ENCODE measurements at regions not wholly inside any gene's neighbourhood (a gene's known extent, or its start where the extent isn't known, plus 50 kb on each side); places are given as distances from the start of the nearest gene placed in this dataset.

GRCh38 chr20:23227976-23228375 lies 122.6 kb upstream of the NXT1 start:
- Histone ChIP-seq H3K27me3 (replicated peaks in 2 of 5; ENCODE audit: control insufficient read depth in 4 of 5, insufficient read depth in 5 of 5, low read length in 4 of 5) (peaks cover 0 to 4% (median 0%) of the 10 kb centered on the region in 5 experiments), H3K27ac (ENCODE audit: insufficient read depth in 1 of 2, low read depth in 1 of 2, low read length in 2 of 2, poor library complexity in 1 of 2, severe bottlenecking in 2 of 2) (no peak overlapping the region), H3K4me1 (ENCODE audit: control extremely low read depth in 1 of 4, control insufficient read depth in 4 of 4, insufficient read depth in 4 of 4, low read length in 3 of 4) (peaks cover 0 to 13% (median 8%) of the 10 kb centered on the region in 4 experiments), H3K9me3 (ENCODE audit: control extremely low read depth in 1 of 5, control insufficient read depth in 4 of 5, insufficient read depth in 2 of 5, low read depth in 1 of 5, low read length in 4 of 5) (peaks cover 2 to 16% (median 5%) of the 10 kb centered on the region in 5 experiments), H3K4me3 (ENCODE audit: control insufficient read depth in 1 of 7, extremely low read depth in 1 of 7, insufficient read depth in 4 of 7, low read depth in 2 of 7, low read length in 6 of 7) (no peak overlapping the region), H3K36me3 (ENCODE audit: control insufficient read depth in 4 of 4, insufficient read depth in 4 of 4, low read length in 3 of 4) (no peaks in the 10 kb centered on the region)
- ChIA-PET POLR2A (no interaction called here), CTCF (interaction anchor here (1.0 kb wide), 1 partner anchor 177 kb away, joined by 3 read pairs; no protein-coding TSS in a partner anchor)
- DNase-seq, result no peak
- 95% methylated on average over 6 of the region's 7 CpGs for WGBS (ENCODE audit: insufficient coverage)

- no peak overlapping the region for H3K27ac ChIP-seq (ENCODE audit: insufficient read depth in 1 of 2, low read depth in 1 of 2, low read length in 2 of 2, poor library complexity in 1 of 2, severe bottlenecking in 2 of 2)
- H3K4me3 ChIP-seq (ENCODE audit: control insufficient read depth in 1 of 7, extremely low read depth in 1 of 7, insufficient read depth in 4 of 7, low read depth in 2 of 7, low read length in 6 of 7), result no peak overlapping the region
- ChIA-PET POLR2A (no interaction called here), CTCF (interaction anchor here (1.4 kb wide), 2 partner anchors 8 to 13 kb away, joined by 4 to 8 read pairs; no protein-coding TSS in a partner anchor)
- 97% methylated on average over 4 of the region's 4 CpGs for WGBS (ENCODE audit: insufficient coverage)
- no peaks in the 10 kb centered on the region for H3K36me3 ChIP-seq (ENCODE audit: control insufficient read depth in 4 of 4, insufficient read depth in 4 of 4, low read length in 3 of 4)
- peaks cover 0 to 13% (median 8%) of the 10 kb centered on the region in 4 experiments for H3K4me1 ChIP-seq (ENCODE audit: control extremely low read depth in 1 of 4, control insufficient read depth in 4 of 4, insufficient read depth in 4 of 4, low read length in 3 of 4)
- H3K27me3 ChIP-seq (replicated peaks in 2 of 5; ENCODE audit: control insufficient read depth in 4 of 5, insufficient read depth in 5 of 5, low read length in 4 of 5), result peaks cover 0 to 4% (median 0%) of the 10 kb centered on the region in 5 experiments
- peaks cover 2 to 18% (median 5%) of the 10 kb centered on the region in 5 experiments for H3K9me3 ChIP-seq (ENCODE audit: control extremely low read depth in 1 of 5, control insufficient read depth in 4 of 5, insufficient read depth in 2 of 5, low read depth in 1 of 5, low read length in 4 of 5)
- DNase-seq, result no peak
These were observed 123.3 kb upstream of the NXT1 start for GRCh38 chr20:23227274-23227673.

GRCh38 chr20:23226612-23227265 lies 123.9 kb upstream of the NXT1 start:
- DNase-seq, result no peak
- no CpG with 5 or more reads among the region's 2 CpGs for WGBS (ENCODE audit: insufficient coverage)
- Histone ChIP-seq H3K4me1 (ENCODE audit: control extremely low read depth in 1 of 4, control insufficient read depth in 4 of 4, insufficient read depth in 4 of 4, low read length in 3 of 4) (peaks cover 0 to 13% (median 7%) of the 10 kb centered on the region in 4 experiments), H3K4me3 (ENCODE audit: control insufficient read depth in 1 of 7, extremely low read depth in 1 of 7, insufficient read depth in 4 of 7, low read depth in 2 of 7, low read length in 6 of 7) (no peak overlapping the region), H3K27ac (ENCODE audit: insufficient read depth in 1 of 2, low read depth in 1 of 2, low read length in 2 of 2, poor library complexity in 1 of 2, severe bottlenecking in 2 of 2) (no peak overlapping the region), H3K9me3 (ENCODE audit: control extremely low read depth in 1 of 5, control insufficient read depth in 4 of 5, insufficient read depth in 2 of 5, low read depth in 1 of 5, low read length in 4 of 5) (peaks cover 3 to 21% (median 5%) of the 10 kb centered on the region in 5 experiments), H3K36me3 (ENCODE audit: control insufficient read depth in 4 of 4, insufficient read depth in 4 of 4, low read length in 3 of 4) (no peaks in the 10 kb centered on the region), H3K27me3 (replicated peaks in 2 of 5; ENCODE audit: control insufficient read depth in 4 of 5, insufficient read depth in 5 of 5, low read length in 4 of 5) (peaks cover 0 to 4% (median 0%) of the 10 kb centered on the region in 5 experiments)
- POLR2A ChIA-PET, result no interaction called here
- CTCF ChIA-PET, result interaction anchor here (1.4 kb wide), 2 partner anchors 8 to 14 kb away, joined by 4 to 8 read pairs; no protein-coding TSS in a partner anchor

- Histone ChIP-seq H3K4me3 (ENCODE audit: control insufficient read depth in 1 of 7, extremely low read depth in 1 of 7, insufficient read depth in 4 of 7, low read depth in 2 of 7, low read length in 6 of 7) (no peak overlapping the region), H3K9me3 (ENCODE audit: control extremely low read depth in 1 of 5, control insufficient read depth in 4 of 5, insufficient read depth in 2 of 5, low read depth in 1 of 5, low read length in 4 of 5) (peaks cover 4 to 31% (median 5%) of the 10 kb centered on the region in 5 experiments), H3K36me3 (ENCODE audit: control insufficient read depth in 4 of 4, insufficient read depth in 4 of 4, low read length in 3 of 4) (no peaks in the 10 kb centered on the region), H3K4me1 (ENCODE audit: control extremely low read depth in 1 of 4, control insufficient read depth in 4 of 4, insufficient read depth in 4 of 4, low read length in 3 of 4) (peaks cover 0 to 6% (median 0%) of the 10 kb centered on the region in 4 experiments), H3K27ac (ENCODE audit: insufficient read depth in 1 of 2, low read depth in 1 of 2, low read length in 2 of 2, poor library complexity in 1 of 2, severe bottlenecking in 2 of 2) (no peak overlapping the region), H3K27me3 (replicated peaks in 2 of 5; ENCODE audit: control insufficient read depth in 4 of 5, insufficient read depth in 5 of 5, low read length in 4 of 5) (no peaks in the 10 kb centered on the region)
- CTCF ChIA-PET, result interaction anchor here (1.4 to 1.7 kb wide), 2 partner anchors 15 to 20 kb away, joined by 4 read pairs; no protein-coding TSS in a partner anchor
- 68% methylated on average over 5 of the region's 6 CpGs for WGBS (ENCODE audit: insufficient coverage)
- DNase-seq, result peak; percentile 22 to 63 (median 62)
- POLR2A ChIA-PET, result no interaction called here
These were observed 125.1 kb upstream of the NXT1 start for GRCh38 chr20:23225407-23226060.

GRCh38 chr20:23224806-23225205 lies 125.8 kb upstream of the NXT1 start:
- no peaks in the 10 kb centered on the region for H3K36me3 ChIP-seq (ENCODE audit: control insufficient read depth in 4 of 4, insufficient read depth in 4 of 4, low read length in 3 of 4)
- DNase-seq, result no peak
- peaks cover 4 to 32% (median 5%) of the 10 kb centered on the region in 5 experiments for H3K9me3 ChIP-seq (ENCODE audit: control extremely low read depth in 1 of 5, control insufficient read depth in 4 of 5, insufficient read depth in 2 of 5, low read depth in 1 of 5, low read length in 4 of 5)
- 97% methylated on average over 4 of the region's 5 CpGs for WGBS (ENCODE audit: insufficient coverage)
- H3K4me1 ChIP-seq (ENCODE audit: control extremely low read depth in 1 of 4, control insufficient read depth in 4 of 4, insufficient read depth in 4 of 4, low read length in 3 of 4), result peaks cover 0 to 6% (median 0%) of the 10 kb centered on the region in 4 experiments
- H3K4me3 ChIP-seq (ENCODE audit: control insufficient read depth in 1 of 7, extremely low read depth in 1 of 7, insufficient read depth in 4 of 7, low read depth in 2 of 7, low read length in 6 of 7), result no peak overlapping the region
- no peaks in the 10 kb centered on the region for H3K27me3 ChIP-seq (replicated peaks in 2 of 5; ENCODE audit: control insufficient read depth in 4 of 5, insufficient read depth in 5 of 5, low read length in 4 of 5)
- ChIA-PET CTCF (interaction anchor here (1.7 kb wide), 1 partner anchor 21 kb away, joined by 4 read pairs; no protein-coding TSS in a partner anchor), POLR2A (no interaction called here)
- H3K27ac ChIP-seq (ENCODE audit: insufficient read depth in 1 of 2, low read depth in 1 of 2, low read length in 2 of 2, poor library complexity in 1 of 2, severe bottlenecking in 2 of 2), result no peak overlapping the region

GRCh38 chr20:23223908-23224580 lies 126.5 kb upstream of the NXT1 start:
- ChIA-PET CTCF (interaction anchor here (1.5 to 1.6 kb wide), 2 partner anchors 12 to 22 kb away, joined by 3 read pairs; no protein-coding TSS in a partner anchor), POLR2A (no interaction called here)
- Histone ChIP-seq H3K27ac (ENCODE audit: insufficient read depth in 1 of 2, low read depth in 1 of 2, low read length in 2 of 2, poor library complexity in 1 of 2, severe bottlenecking in 2 of 2) (no peak overlapping the region), H3K4me1 (ENCODE audit: control extremely low read depth in 1 of 4, control insufficient read depth in 4 of 4, insufficient read depth in 4 of 4, low read length in 3 of 4) (peaks cover 0 to 6% (median 0%) of the 10 kb centered on the region in 4 experiments), H3K9me3 (ENCODE audit: control extremely low read depth in 1 of 5, control insufficient read depth in 4 of 5, insufficient read depth in 2 of 5, low read depth in 1 of 5, low read length in 4 of 5) (peaks cover 4 to 33% (median 6%) of the 10 kb centered on the region in 5 experiments), H3K36me3 (ENCODE audit: control insufficient read depth in 4 of 4, insufficient read depth in 4 of 4, low read length in 3 of 4) (no peaks in the 10 kb centered on the region), H3K4me3 (ENCODE audit: control insufficient read depth in 1 of 7, extremely low read depth in 1 of 7, insufficient read depth in 4 of 7, low read depth in 2 of 7, low read length in 6 of 7) (no peak overlapping the region), H3K27me3 (replicated peaks in 2 of 5; ENCODE audit: control insufficient read depth in 4 of 5, insufficient read depth in 5 of 5, low read length in 4 of 5) (no peaks in the 10 kb centered on the region)
- WGBS (ENCODE audit: insufficient coverage), result 100% methylated on average over 3 of the region's 3 CpGs
- no peak for DNase-seq

All from common myeloid progenitor, CD34-positive (primary cell).